HEK293 (cell line): ENCODE measurements at regions not wholly inside any gene's neighbourhood (a gene's known extent, or its start where the extent isn't known, plus 50 kb on each side); places are given as distances from the start of the nearest gene placed in this dataset.

ENCODE experiments used
- AEBP2 ChIP-seq: fragments of 450-650 bp; formaldehyde crosslinking; IDR thresholded peaks from 2 replicates; pipeline ENCODE4 v1.5.1; 2016; ENCODE audit warnings: missing biosample characterization, missing genetic modification characterization, borderline replicate concordance
- BCL6B ChIP-seq: fragments of 450-650 bp; formaldehyde crosslinking; IDR thresholded peaks from 2 replicates; pipeline ENCODE4 v1.5.1; 2017; ENCODE audit warnings: missing biosample characterization, missing genetic modification characterization
- GFI1B ChIP-seq: fragments of 450-650 bp; formaldehyde crosslinking; IDR thresholded peaks from 2 replicates; pipeline ENCODE4 v1.5.1; 2016; ENCODE audit warnings: missing biosample characterization, missing genetic modification characterization
- IKZF3 ChIP-seq: fragments of 450-650 bp; IDR thresholded peaks from 2 replicates; pipeline ENCODE4 v1.5.0; 2018; ENCODE audit warnings: missing biosample characterization, mild to moderate bottlenecking, missing genetic modification characterization, moderate library complexity
- MYNN ChIP-seq: fragments of 450-650 bp; formaldehyde crosslinking; IDR thresholded peaks from 2 replicates; pipeline ENCODE4 v1.5.1; 2016; ENCODE audit warnings: missing biosample characterization, missing genetic modification characterization, borderline replicate concordance
- OSR2 ChIP-seq: fragments of 450-650 bp; formaldehyde crosslinking; IDR thresholded peaks from 2 replicates; pipeline ENCODE4 v1.5.1; 2016; ENCODE audit warnings: missing biosample characterization, missing genetic modification characterization
- PATZ1 ChIP-seq: fragments of 450-650 bp; formaldehyde crosslinking; IDR thresholded peaks from 2 replicates; pipeline ENCODE4 v1.5.1; 2016; ENCODE audit warnings: missing biosample characterization, missing genetic modification characterization
- REPIN1 ChIP-seq: fragments of 450-650 bp; formaldehyde crosslinking; IDR thresholded peaks from 2 replicates; pipeline ENCODE4 v1.5.1; 2017; ENCODE audit warnings: missing biosample characterization, missing genetic modification characterization, low read depth
- REST ChIP-seq: fragments of 450-650 bp; formaldehyde crosslinking; IDR thresholded peaks from 2 replicates; pipeline ENCODE4 v1.5.1; 2016; ENCODE audit warnings: missing biosample characterization, missing genetic modification characterization
- SALL2 ChIP-seq: fragments of 450-650 bp; formaldehyde crosslinking; IDR thresholded peaks from 2 replicates; pipeline ENCODE4 v1.5.0; 2017; ENCODE audit warnings: missing biosample characterization, mild to moderate bottlenecking, missing genetic modification characterization, borderline replicate concordance
- SP7 ChIP-seq: fragments of 450-650 bp; formaldehyde crosslinking; IDR thresholded peaks from 2 replicates; pipeline ENCODE4 v1.5.1; 2016; ENCODE audit warnings: missing biosample characterization, missing genetic modification characterization
- YY1 ChIP-seq: fragments of 450-650 bp; formaldehyde crosslinking; IDR thresholded peaks from 2 replicates; pipeline ENCODE4 v1.5.1; 2018; ENCODE audit warnings: missing biosample characterization, missing genetic modification characterization
- ZBTB11 ChIP-seq: fragments of 450-650 bp; formaldehyde crosslinking; conservative IDR thresholded peaks from 2 replicates; pipeline ENCODE4 v1.5.1; 2016; ENCODE audit warnings: low read depth, missing biosample characterization, missing genetic modification characterization
- ZFHX2 ChIP-seq: fragments of 450-650 bp; formaldehyde crosslinking; conservative IDR thresholded peaks from 2 replicates; pipeline ENCODE4 v1.5.1; 2016; ENCODE audit warnings: missing biosample characterization, missing genetic modification characterization
- ZNF112 ChIP-seq: fragments of 450-650 bp; formaldehyde crosslinking; IDR thresholded peaks from 2 replicates; pipeline ENCODE4 v1.5.0; 2017; ENCODE audit warnings: missing biosample characterization, missing genetic modification characterization
- ZNF140 ChIP-seq: fragments of 450-650 bp; formaldehyde crosslinking; IDR thresholded peaks from 2 replicates; pipeline ENCODE4 v1.5.1; 2016; ENCODE audit warnings: missing biosample characterization, missing genetic modification characterization
- ZNF248 ChIP-seq: fragments of 450-650 bp; formaldehyde crosslinking; IDR thresholded peaks from 2 replicates; pipeline ENCODE4 v1.5.1; 2017; ENCODE audit warnings: missing biosample characterization, missing genetic modification characterization
- ZNF266 ChIP-seq: fragments of 450-650 bp; formaldehyde crosslinking; IDR thresholded peaks from 2 replicates; pipeline ENCODE4 v1.5.1; 2016; ENCODE audit warnings: missing biosample characterization, missing genetic modification characterization, low read depth
- ZNF302 ChIP-seq: fragments of 450-650 bp; formaldehyde crosslinking; IDR thresholded peaks from 2 replicates; pipeline ENCODE4 v1.5.1; 2016; ENCODE audit warnings: missing biosample characterization, missing genetic modification characterization, low read depth
- ZNF311 ChIP-seq: fragments of 450-650 bp; formaldehyde crosslinking; IDR thresholded peaks from 2 replicates; pipeline ENCODE4 v1.5.1; 2017; ENCODE audit warnings: missing biosample characterization, missing genetic modification characterization, borderline replicate concordance
- ZNF404 ChIP-seq: fragments of 450-650 bp; formaldehyde crosslinking; IDR thresholded peaks from 2 replicates; pipeline ENCODE4 v1.5.1; 2017; ENCODE audit warnings: missing biosample characterization, missing genetic modification characterization
- ZNF433 ChIP-seq: fragments of 450-650 bp; formaldehyde crosslinking; IDR thresholded peaks from 2 replicates; pipeline ENCODE4 v1.5.1; 2016; ENCODE audit warnings: missing biosample characterization, missing genetic modification characterization, low read depth
- ZNF514 ChIP-seq: fragments of 450-650 bp; formaldehyde crosslinking; IDR thresholded peaks from 2 replicates; pipeline ENCODE4 v1.5.1; 2016; ENCODE audit warnings: missing biosample characterization, missing genetic modification characterization
- ZNF530 ChIP-seq: fragments of 450-650 bp; formaldehyde crosslinking; IDR thresholded peaks from 2 replicates; pipeline ENCODE4 v1.5.1; 2016; ENCODE audit warnings: low read depth, missing biosample characterization, missing genetic modification characterization
- ZNF580 ChIP-seq: fragments of 450-650 bp; formaldehyde crosslinking; IDR thresholded peaks from 2 replicates; pipeline ENCODE4 v1.5.1; 2016; ENCODE audit warnings: missing biosample characterization, missing genetic modification characterization
- ZNF621 ChIP-seq: fragments of 450-650 bp; formaldehyde crosslinking; IDR thresholded peaks from 2 replicates; pipeline ENCODE4 v1.5.1; 2017; ENCODE audit warnings: missing biosample characterization, missing genetic modification characterization
- ZNF664 ChIP-seq: fragments of 450-650 bp; formaldehyde crosslinking; IDR thresholded peaks from 2 replicates; pipeline ENCODE4 v1.5.1; 2016; ENCODE audit warnings: missing biosample characterization, missing genetic modification characterization
- ZNF677 ChIP-seq: fragments of 450-650 bp; IDR thresholded peaks from 2 replicates; pipeline ENCODE4 v1.5.0; 2018; ENCODE audit warnings: missing biosample characterization, mild to moderate bottlenecking, missing genetic modification characterization, moderate library complexity
- ZNF830 ChIP-seq: fragments of 450-650 bp; IDR thresholded peaks from 2 replicates; pipeline ENCODE4 v1.5.0; 2018; ENCODE audit warnings: missing biosample characterization, missing genetic modification characterization, low read depth, mild to moderate bottlenecking, moderate library complexity

- TF ChIP-seq ZNF140 (tag by site-specific recombination) (no peak), SALL2 (tag by site-specific recombination) (no peak), ZNF621 (tag by site-specific recombination) (no peak), ZNF830 (no peak), SP7 (tag by site-specific recombination) (no peak), ZNF112 (tag by site-specific recombination) (no peak), ZNF530 (no peak), ZBTB11 (tag by site-specific recombination) (no peak), IKZF3 (tag by site-specific recombination) (no peak), YY1 (tag by site-specific recombination) (no peak), ZNF311 (no peak), ZNF664 (0 out of 2 replicates have a peak, but pooled peaks have one; percentile 13), ZNF514 (tag by site-specific recombination) (no peak), ZNF302 (tag by site-specific recombination) (no peak), AEBP2 (tag by site-specific recombination) (no peak), ZNF677 (tag by site-specific recombination) (no peak), REPIN1 (tag by site-specific recombination) (no peak), BCL6B (tag by site-specific recombination) (no peak), ZNF266 (tag by site-specific recombination) (no peak), MYNN (tag by site-specific recombination) (no peak), ZFHX2 (tag by site-specific recombination) (peak; percentile 62; the same call in 1 of the 2 replicates), PATZ1 (no peak), OSR2 (tag by site-specific recombination) (no peak), ZNF580 (no peak), ZNF248 (tag by site-specific recombination) (no peak), ZNF433 (tag by site-specific recombination) (no peak), REST (tag by site-specific recombination) (no peak), ZNF404 (tag by site-specific recombination) (no peak), GFI1B (tag by site-specific recombination) (no peak)
Measured at GRCh38 chr4:38601244-38601915, 62.6 kb upstream of the KLF3 start (continued).
